ENCODE measurements at regions not wholly inside any gene's neighbourhood (a gene's known extent, or its start where the extent isn't known, plus 50 kb on each side); places are given as distances from the start of the nearest gene placed in this dataset.
"Not testable (repeated sequence)": the region's sequence is repeated elsewhere in the genome, so short reads cannot be mapped to it uniquely, and the experiment has no call there.

DNA sequence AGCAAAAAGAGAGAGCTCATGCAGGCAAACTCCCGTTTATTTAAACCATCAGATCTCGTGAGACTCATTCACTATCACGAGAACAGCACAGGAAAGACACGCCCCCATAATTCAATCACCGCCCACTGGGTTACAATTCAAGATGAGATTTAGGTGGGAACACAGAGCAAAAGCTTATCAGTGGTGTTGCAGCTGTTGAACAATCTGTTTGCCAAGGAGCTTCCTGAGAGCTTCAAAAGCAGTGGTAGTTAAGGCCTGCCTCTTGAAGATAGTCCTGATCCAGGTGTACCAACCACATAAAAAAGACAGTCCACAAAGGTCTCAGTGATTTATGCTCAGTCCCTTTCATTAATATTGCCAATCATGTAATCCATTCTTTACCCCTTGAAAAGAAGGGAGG, 269.4 kb upstream of the IRAK1BP1 start:
- no peak for DNase-seq

DNA sequence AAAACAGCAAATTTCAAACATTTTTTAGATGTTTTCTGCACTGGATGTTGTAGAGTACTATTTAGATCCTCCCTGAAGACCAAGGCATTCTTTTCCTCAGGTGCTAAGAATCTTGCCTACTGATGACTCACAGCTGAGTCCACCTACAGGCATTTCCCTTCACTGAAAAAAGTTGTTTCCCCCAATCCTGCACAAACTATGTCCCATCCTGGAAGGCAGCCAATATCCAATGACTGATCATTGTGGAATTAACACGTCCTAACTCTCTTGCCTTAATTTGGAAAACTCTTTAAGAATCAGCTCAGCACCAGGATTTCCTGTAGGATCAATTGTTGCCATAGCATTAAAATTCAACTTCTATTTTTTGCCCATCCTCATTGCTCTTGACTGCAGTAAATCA, 268.4 kb upstream of the IRAK1BP1 start:
- no peak for DNase-seq

DNA sequence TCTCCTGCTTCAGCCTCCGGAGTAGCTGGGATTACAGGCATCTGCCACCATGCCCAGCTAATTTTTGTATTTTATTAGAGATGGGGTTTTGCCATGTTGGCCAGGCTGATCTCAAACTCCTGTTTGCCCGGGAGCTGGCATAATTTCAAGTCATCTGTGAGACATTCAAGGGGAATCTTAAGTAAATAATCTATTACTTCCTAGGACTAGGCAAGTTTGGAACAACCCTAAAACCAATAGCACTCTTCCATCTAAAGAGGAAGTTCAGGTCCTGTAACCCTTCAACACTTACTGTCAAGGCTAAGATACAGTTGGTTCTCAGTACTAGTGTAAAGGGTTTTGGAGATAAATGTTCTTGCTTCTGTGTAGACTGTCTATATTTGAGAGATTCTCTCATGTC, 267.8 kb upstream of the IRAK1BP1 start:
- no peak for DNase-seq

DNA sequence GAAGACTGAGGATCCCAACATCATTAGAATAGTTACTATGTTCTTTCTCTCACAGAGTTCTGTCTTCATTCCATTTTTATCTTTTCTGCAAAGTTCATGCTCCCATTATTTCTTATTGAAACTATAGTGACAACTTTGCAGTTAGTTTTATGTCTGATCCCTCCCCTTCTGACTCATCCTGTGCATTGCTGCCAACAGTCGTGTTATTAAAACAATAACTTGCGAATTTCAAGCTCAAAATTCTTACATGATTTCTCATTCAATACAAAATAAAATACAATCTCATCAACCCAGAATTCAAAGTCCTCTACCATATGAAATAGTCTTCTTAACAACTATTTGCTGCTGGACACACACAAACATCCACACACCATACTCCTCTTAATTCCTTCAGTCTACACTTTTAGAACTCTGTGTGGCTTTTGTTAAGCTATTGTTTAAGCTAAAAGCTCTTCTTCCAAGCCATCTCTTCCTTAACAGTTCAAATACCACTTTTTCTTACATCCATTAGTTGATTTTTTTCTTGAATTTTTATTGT, 261.4 kb upstream of the IRAK1BP1 start:
- no peak for DNase-seq

DNA sequence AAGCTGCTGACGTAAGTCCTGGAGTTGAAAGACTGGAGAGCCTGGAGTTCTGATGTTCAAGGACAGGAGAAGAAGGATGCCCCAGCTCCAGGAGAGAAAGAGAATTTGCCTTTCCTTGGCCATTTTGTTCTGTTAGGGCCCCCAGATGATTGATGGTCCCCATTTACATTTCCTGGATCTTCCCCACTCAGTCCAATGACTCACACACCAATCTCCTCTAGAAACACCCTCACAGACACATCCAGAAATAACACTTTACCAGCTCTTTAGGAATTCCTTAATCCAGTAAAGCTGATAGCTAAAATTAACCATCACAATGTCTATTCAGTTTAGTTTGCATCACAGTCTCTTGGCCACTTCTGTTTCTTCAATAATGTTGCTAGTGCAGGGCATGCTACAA, 260.2 kb upstream of the IRAK1BP1 start:
- DNase-seq = no peak

DNA sequence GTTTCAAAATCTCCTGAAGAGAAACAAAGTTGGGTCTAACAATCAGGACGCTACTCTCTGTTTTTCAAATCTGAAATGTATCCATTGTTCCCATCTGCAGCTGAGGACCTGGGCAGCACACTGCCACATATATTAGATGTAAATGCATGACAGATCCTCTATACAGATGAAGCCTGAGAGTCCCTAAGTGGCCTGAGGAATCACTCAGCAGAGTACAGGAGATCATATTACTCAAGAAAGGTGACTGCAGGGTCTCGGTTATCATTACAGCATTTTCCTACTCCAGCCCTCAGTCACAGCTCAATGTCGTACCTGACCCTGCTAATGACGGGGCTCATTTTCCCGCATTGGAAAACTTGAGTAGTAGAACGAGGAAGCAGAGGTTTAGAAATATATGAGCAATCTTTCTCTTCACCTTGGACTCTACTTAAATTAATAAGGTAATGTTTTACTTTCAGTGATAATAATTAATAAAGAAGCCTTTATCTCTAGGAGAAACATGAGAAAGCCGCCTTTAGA, 256.2 kb upstream of the IRAK1BP1 start:
- DNase-seq = no peak

DNA sequence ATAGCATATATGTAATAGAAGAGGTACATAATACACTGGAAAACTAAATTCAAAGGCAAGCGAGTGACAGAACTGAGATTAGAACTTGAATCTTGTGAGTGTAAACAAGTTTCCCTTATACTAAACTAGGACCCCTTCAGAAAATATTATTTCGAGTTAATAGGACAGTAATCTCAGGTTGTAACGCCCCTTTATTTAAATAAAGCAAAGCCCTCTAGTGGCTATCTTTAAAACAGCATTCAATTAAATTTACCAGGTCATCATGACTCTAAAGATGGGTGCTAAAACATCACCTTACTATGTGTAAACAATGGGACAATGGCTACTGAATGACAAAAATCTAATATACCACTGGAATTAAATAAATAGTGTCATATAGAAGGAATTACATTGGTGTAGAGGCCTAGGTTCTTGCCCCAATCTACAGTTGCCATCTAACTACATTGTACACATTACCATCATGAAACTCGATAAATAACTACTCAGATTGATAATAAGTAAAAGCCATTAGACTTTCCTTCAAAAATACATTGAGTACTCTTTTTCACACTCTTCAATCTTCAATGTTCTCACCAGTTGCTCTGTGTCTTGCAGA, 255.4 kb upstream of the IRAK1BP1 start:
- DNase-seq = peak; percentile 8

DNA sequence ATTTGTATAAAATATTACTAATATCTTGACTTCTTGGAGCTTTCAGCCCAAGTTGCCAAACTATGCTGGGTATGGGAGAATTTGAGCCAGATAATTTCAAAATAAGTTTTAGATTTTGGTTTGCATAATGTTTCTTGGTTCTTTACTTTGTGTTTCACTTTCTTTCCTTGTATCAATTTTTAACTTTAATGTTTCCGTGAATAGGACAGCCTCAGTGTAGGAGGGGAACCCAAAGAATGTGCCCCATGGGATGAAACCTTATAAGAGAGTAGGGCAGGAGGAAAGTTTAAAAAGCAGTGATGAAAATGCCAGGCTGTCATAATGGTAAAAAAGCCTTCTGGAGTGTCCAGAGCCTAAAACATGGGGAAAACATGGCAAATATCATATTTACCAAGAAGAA, 252.4 kb upstream of the IRAK1BP1 start:
- no peak for DNase-seq

DNA sequence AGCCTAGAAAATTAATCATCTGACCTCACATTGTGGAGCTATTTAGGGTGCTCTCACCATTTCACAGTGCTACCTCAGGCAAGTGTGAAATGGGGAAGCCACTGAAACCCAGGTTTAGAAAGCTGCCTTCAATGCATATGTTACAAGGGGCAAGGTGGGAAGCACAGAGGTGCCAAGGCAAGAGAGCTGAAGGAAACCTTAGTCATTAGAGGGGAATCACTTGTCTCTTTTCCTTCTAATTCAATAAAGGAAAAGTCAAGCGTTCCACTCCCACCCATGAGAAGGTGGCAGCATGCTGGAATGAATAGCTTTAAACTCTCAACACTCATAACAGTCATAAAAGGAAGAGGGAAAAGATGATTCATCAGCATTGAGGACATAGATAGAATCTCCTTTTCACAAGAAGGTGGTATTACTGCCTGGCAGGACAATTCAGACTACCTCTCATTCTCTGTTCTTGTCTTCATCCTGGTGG, 251.9 kb upstream of the IRAK1BP1 start:
- DNase-seq = no peak

DNA sequence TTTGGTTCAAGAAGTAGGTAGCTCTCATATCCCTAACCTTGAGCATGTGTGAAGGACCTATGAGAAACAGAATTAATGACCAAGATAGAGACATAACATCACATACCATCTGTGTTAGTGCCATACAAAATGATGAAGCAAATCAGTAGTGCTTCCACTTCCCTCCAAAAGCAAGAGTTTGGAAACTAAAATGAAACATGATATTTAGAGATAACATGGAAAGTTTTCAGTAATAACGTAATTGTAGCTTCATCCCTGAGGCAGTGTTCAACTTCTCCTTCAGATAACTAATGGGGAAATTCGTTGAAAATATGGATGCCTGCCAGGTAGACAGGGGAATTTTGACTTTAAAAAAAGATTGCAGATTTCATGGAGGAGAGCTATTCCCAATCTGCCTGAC, 248.4 kb upstream of the IRAK1BP1 start:
- DNase-seq = no peak

DNA sequence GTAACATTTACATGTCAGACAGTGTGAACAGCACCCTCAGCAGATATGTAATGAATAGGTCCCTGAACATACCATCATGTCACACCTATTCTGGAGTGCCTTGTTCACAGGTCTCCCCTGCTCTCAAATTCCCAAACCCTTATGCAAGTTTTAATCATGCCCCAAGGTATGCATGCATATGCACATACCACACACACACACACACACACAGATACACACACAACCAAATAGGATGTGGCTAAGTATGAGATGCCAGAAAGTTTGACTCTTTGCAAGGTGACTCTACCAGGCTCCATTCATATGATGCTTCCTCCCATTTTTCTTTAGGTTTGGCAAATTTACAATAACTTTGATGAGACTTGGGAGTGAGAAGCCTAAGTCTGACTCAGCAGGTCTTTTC, 243.8 kb upstream of the IRAK1BP1 start:
- no peak for DNase-seq

DNA sequence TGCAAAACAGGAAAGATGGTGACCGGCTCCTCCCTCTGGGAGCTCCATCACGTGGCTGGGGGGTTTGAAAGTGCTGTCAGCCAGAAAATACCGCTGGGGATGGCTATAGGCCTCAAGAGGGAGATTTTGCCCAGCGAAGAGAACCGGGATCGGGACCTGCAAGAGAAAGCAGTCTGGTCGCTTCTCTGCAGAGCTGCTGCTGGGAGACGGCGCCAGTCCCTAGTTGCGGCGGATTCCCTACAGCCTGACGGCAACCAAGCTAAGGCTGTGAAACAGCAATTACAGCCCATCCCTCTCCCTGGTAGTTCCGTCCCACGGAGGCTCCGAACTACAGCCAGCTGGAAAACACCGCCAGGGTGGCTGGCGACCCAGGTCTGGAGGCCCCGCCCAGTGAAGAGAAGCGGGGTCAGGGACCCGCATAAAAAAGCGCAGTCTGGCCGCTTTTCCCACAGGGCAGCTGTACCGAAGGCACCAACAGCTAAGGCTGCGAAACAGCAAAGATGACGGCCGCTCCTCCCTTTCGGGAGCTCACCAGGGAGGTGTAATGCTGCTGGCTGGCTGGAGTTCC, 238.1 kb upstream of the IRAK1BP1 start:
- no peak for DNase-seq

DNA sequence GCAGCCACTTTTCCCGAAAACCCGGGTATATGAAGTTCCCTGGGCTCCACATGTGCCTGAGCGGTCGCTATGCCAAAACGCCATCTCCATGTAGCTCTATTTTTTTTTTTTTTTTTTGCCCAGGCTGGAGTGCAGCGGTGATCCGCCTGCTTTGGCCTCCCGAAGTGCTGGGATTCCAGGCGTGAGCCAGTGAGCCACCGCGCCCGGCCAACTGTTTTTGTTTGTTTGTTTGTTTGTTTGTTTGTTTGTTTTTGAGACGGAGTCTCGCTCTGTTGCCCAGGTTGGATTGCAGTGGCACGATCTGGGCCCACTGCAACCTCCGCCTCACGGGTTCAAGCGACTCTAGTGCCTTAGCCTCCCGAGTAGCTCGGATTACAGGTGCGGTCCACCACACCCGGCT, 237.5 kb upstream of the IRAK1BP1 start:
- DNase-seq = no peak

DNA sequence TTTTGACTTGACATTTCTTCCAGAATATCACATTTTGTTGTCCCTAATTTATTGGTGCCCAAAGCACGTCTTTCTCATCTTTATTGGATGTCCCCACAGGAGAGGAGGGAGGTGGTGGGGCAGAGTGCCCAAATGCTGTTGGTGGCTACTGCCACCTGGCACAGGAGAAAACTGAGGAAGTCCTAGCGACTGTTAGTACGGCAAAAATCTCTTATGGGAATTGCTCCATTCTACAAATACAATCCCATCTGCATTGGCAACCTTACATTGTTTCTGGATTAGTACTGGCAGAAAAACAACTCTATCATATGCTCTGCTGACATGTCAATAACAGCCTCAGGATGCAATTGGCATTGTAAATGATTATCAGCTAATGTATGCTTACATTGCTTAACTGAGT, 235.4 kb upstream of the IRAK1BP1 start:
- DNase-seq = no peak

DNA sequence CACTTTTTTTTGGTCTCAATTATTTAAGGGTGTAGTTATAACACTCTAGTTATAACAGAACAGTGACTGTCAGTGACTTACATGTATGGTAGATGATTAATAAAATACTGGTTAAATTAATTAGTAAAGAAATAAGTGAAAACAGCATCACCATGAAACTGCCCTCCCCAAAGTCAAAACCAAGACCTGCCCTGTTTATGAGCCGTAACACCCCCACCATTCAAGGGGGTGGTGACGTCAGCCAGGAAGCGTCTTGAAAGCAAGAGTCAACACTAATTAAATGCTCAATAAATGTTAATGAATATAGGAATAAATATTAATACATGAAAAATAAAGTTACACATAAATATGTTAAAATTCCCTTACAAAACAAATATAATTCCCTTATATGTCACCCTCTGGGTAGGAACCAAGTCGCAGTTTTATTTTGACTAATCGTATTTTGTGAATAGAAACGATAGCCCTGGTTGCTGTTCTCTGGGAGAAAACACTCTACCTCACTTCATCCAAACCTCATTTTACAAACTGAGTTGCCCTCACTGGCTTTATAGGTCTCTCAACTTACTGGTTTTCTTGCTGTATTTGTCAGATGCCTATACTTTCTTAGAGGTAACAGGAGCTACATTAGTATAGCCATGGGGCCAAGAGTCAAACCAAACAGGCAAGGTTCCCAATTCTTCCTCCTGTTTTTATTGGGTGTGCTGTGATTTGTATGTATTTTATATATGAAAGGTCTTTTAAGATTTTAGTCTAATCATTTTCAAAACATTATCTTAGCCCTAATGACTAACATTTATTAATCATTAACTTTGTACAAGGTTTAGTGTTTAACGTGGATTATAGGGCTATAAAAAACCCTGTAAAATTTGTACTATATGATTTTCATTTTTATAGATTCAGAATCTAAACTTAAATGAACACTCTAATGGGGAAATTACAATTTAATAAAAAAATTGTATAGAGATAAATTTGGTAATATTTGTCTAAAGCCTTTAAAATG, 227.9 kb upstream of the IRAK1BP1 start:
- DNase-seq = no peak

DNA sequence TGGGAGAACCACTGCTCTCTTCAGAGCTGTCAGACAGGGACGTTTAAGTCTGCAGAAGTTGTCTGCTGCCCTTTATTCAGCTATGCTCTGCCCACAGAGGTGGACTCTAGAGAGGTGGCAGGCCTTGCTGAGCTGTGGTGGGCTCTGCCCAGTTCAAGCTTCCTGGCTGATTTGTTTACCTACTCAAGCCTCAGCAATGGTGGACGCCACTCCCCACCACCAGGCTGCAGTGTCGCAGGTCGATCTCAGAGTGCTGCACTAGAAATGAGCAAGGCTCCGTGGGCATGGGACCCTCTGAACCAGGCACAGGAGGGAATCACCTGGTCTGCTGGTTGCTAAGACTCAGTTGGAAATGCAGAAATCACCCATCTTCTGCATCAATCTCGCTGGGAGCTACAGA, 223.4 kb upstream of the IRAK1BP1 start:
- not testable (repeated sequence) for DNase-seq

DNA sequence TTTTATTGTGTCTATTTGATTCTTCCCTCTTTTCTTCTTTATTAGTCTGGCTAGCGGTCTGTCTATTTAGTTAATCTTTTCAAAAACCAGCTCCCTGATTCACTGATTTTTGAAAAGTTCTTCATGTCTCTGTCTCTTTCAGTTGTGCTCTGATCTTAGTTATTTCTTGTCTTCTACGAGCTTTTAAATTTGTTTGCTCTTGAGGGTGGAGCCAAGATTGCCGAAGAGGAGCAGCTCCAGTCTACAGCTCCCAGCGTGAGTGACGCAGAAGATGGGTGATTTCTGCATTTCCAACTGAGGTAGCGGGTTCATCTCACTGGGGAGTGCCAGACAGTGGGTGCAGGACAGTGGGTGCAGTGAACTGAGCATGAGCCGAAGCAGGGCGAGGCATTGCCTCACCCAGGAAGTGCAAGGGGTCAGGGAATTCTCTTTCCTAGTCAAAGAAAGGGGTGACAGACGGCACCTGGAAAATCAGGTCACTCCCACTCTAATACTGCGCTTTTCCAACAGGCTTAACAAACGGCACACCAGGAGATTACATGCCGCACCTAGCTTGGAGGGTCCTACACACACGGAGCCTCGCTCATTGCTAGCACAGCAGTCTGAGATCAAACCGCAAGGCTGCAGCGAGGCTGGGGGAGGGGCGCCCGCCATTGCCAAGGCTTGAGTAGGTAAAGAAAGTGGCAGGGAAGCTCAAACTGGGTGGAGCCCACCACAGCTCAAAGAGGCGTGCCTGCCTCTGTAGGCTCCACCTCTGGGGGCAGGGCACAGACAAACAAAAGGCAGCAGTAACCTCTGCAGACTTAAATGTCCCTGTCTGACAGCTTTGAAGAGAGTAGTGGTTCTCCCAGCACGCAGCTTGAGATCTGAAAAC, 220.6 kb upstream of the IRAK1BP1 start:
- not testable (repeated sequence) for DNase-seq

DNA sequence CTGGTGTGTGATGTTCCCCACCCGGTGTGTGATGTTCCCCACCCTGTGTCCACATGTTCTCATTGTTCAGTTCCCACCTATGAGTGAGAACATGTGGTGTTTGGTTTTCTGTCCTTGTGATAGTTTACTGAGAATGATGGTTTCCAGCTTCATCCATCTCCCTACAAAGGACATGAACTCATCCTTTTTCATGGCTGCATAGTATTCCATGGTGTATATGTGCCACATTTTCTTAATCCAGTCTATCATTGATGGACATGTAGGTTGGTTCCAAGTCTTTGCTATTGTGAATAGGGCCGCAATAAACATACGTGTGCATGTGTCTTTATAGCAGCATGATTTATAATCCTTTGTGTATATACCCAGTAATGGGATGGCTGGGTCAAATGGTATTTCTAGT, 201.5 kb upstream of the IRAK1BP1 start:
- not testable (repeated sequence) for DNase-seq

DNA sequence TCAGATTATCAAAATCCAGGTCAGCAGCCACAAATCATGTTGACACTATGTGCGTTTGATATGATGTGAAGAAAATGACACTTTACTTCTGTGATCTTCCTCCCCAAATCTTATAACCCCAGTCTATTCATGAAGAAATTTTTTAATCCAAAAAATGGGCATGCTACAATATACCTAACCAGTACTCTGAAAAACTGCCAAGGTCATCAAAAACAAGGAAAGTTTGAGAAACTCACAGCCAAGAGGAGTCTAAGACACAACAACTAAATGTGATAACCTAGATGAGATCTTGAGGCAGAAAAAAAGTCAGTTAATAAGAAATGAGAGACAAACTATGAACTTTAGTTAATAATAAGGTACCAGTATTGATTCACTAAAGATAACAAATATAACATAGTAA, 200.6 kb upstream of the IRAK1BP1 start:
- DNase-seq = no peak

DNA sequence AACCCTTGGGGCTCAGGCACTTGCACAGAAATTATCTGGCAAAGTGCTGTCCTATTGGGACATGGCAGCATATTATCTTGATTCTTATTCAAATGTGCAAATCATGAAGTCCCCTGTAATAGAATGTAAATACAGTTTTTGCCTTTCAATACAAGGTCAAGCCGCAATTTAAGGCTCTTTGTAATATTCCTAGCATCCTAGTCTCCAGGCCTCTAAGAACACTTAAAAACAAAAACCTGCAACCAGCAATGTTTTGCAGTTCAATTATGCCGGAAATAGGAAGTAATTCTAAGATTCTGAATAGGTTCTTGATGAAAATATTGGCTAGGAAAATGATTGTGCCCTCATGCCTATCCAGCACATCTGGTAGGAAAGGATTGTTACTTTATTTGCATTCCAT, 197.2 kb upstream of the IRAK1BP1 start:
- DNase-seq = no peak

DNA sequence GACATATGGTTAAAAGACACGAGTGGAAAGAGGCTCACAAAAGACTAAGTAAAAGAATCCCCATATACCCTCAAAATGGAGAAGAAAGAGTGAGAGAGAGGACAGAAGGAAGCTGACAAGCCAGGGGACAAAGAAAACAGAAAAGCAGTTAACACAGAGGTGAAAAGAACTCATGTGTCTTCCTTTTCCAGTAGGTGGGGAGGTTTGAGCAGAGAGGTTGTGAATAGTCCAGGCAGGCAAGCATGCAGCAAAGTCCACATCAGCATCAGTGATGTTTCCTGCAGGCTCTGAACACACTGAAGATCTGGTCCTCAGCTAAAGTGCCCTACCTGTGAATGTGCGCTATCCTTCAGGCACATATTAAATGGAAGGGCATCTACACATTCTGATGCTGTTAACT, 196.5 kb upstream of the IRAK1BP1 start:
- no peak for DNase-seq
